Activated CD8-positive, alpha-beta T cell treated with anti-CD3 and anti-CD28 coated beads, Interleukin-2, amount 10 ng/mL, durations not matched to agents 7 days and 5 days (primary cell): ENCODE measurements at regions not wholly inside any gene's neighbourhood (a gene's known extent, or its start where the extent isn't known, plus 50 kb on each side); places are given as distances from the start of the nearest gene placed in this dataset.
"Not testable (repeated sequence)": the region's sequence is repeated elsewhere in the genome, so short reads cannot be mapped to it uniquely, and the experiment has no call there.

Experiments
- ATAC-seq: fragments of 150-1000 bp; cut with Tn5 transposase; one replicate; pipeline ENCODE4 v1.10.0; 2021; ENCODE audit warnings: moderate library complexity
- CTCF ChIA-PET: fragments of 350-600 bp; sonication (Branson Sonifier 250); formaldehyde crosslinking; loops from one replicate; lab custom pipeline; 2021; ENCODE audit warnings: antibody characterized with exemption; lab: Charles Lee
- POLR2A ChIA-PET: fragments of 350-600 bp; sonication (Branson Sonifier 250); formaldehyde crosslinking; loops from one replicate; lab custom pipeline; 2021; ENCODE audit warnings: antibody characterized with exemption; lab: Charles Lee
- DNase-seq: peaks from one replicate; pipeline ENCODE4 v3.0.0-alpha.2; 2020
- H3K27ac Mint-ChIP-seq: one replicate; pipeline ENCODE4 v1.8.0; 2021; ENCODE audit warnings: mild to moderate bottlenecking, mixed read lengths
- H3K27me3 Mint-ChIP-seq: one replicate; pipeline ENCODE4 v1.8.0; 2021; ENCODE audit warnings: low read depth, mixed read lengths
- H3K36me3 Mint-ChIP-seq: one replicate; pipeline ENCODE4 v1.8.0; 2021; ENCODE audit warnings: low read depth, mixed read lengths
- H3K4me1 Mint-ChIP-seq: one replicate; pipeline ENCODE4 v1.8.0; 2021; ENCODE audit warnings: low read depth, mixed read lengths
- H3K4me3 Mint-ChIP-seq: one replicate; pipeline ENCODE4 v1.8.0; 2021; ENCODE audit warnings: mild to moderate bottlenecking, mixed read lengths
- H3K9me3 Mint-ChIP-seq: one replicate; pipeline ENCODE4 v1.8.0; 2022; ENCODE audit warnings: mixed read lengths; ENCODE audit not compliant: insufficient read depth

DNA sequence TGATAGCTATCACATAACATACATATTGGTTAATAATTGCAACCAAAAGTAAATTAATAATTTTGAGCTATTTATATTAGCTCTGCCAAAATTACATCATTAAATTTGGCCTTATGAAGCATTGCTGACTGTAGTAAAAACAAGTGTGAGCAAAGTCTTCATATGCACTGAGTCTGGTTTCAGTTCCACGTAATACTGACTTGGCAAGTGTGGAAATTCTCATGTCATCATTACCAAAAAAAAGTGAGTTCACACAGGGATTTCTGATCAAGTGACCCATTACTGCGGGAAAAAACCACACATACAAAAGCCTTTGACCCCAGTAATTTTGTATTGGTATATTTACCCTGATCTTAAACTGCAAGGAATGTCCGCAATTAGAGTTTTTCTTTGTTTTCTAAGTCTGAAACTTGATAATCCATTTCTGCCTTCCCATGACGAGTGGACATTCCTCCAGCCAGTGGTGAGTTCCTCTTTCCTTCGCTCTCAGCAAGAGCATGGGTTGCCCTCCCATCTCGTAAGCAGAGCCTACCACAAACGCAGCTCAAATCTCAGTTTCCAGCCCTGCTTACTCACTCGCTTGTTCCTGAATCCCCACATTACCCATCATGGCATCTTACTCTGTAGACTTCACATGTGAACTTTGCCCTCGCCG, 220.2 kb upstream of the DMRT1 start:
- ATAC-seq (no peak), DNase-seq (no peak)
- Mint-ChIP-seq H3K4me1 (no peaks in the 10 kb centered on the region), H3K4me3 (no peak overlapping the region), H3K9me3 (no peaks in the 10 kb centered on the region), H3K36me3 (no peaks in the 10 kb centered on the region), H3K27ac (no peak overlapping the region), H3K27me3 (peaks cover 7% of the 10 kb centered on the region)
- ChIA-PET CTCF (no interaction called here), POLR2A (no interaction called here)

DNA sequence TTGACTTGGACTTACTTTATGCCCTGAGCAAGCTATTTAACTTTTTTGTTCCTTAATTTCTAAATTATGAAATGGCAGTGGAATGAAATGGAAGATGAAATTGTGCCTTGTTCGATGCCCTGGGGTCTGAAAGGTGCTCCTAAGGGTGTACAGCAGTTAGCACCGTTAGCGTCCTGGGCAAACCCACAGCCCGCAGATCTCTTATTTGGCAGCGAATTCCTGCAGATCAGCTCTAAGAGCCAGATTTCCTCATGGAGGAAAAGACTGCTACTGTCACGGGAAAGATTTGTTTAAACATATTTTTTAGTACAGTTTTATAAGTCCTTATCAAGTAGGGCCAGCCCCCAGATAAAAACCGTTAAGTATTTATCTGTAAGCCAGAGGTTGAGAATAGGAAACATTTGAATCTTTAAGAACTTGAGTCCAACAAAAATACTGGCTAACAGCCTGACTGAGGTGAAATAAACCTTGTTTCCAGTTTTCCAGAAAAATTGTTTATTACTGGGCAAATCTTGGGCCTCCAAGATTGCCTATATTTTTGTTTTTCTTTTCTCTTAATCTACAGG, 216.5 kb upstream of the DMRT1 start:
- Mint-ChIP-seq H3K27ac (no peak overlapping the region), H3K4me1 (peaks cover 9% of the 10 kb centered on the region), H3K27me3 (peaks cover 6% of the 10 kb centered on the region), H3K36me3 (no peaks in the 10 kb centered on the region), H3K4me3 (no peak overlapping the region), H3K9me3 (no peaks in the 10 kb centered on the region)
- ATAC-seq (no peak), DNase-seq (no peak)
- ChIA-PET CTCF (interaction anchor here (0.8 to 1.3 kb wide), 2 partner anchors 9 kb away, joined by 3 to 4 read pairs; no protein-coding TSS in a partner anchor), POLR2A (no interaction called here)

DNA sequence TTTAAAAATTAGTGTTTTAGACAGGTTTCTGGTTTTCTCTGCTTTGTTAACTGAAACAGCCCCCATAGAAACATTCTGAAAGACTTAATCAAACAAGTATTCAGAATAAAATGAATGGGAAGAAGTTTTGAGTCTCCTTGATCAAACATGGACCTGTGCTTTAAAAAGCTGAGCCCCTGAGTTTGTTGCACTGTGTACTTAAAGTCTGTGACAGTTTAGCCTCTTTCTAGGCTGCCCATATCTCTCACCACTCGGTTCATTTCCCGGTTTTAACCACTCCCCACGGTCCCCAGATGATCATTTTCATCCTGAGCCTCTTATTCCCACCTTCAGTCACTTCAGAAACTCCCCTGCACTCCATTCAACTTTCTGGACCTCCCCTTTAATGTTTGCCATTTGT, 215.9 kb upstream of the DMRT1 start:
- Mint-ChIP-seq H3K27ac (no peak overlapping the region), H3K4me1 (peaks cover 9% of the 10 kb centered on the region), H3K27me3 (peaks cover 5% of the 10 kb centered on the region), H3K4me3 (no peak overlapping the region), H3K9me3 (no peaks in the 10 kb centered on the region), H3K36me3 (no peaks in the 10 kb centered on the region)
- ChIA-PET POLR2A (no interaction called here), CTCF (interaction anchor here (0.6 to 1.1 kb wide), 3 partner anchors 8 to 17 kb away, joined by 3 to 4 read pairs (median 3); no protein-coding TSS in a partner anchor)
- DNase-seq, result no peak
- ATAC-seq, result no peak

DNA sequence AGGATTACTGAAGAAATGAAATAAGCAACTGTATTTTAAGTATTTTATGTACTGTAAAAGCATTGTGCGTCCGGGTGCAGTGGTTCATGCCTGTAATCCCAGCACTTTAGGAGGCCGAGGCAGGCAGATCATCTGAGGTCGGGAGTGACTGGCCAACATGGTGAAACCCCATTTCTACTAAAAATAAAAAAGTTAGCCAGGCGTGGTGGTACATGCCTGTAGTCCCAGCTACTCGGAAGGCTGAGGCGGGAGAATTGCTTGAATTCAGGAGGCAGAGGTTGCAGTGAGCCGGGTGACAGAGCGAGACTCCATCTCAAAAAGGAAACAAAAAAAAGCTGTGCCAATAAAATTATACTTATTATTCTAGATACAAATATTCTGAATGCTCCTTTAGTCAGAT, 215.4 kb upstream of the DMRT1 start:
- H3K27ac Mint-ChIP-seq, DNase-seq, H3K27me3 Mint-ChIP-seq, H3K9me3 Mint-ChIP-seq, H3K36me3 Mint-ChIP-seq, ATAC-seq, H3K4me3 Mint-ChIP-seq: not testable (repeated sequence)
- CTCF ChIA-PET, result interaction anchor here (0.6 to 1.1 kb wide), 3 partner anchors 12 to 18 kb away, joined by 3 to 4 read pairs (median 4); no protein-coding TSS in a partner anchor
- peaks cover 13% of the 10 kb centered on the region for H3K4me1 Mint-ChIP-seq
- POLR2A ChIA-PET, result interaction anchor here (0.7 kb wide), 1 partner anchor 31 kb away, joined by 3 read pairs; no protein-coding TSS in a partner anchor

DNA sequence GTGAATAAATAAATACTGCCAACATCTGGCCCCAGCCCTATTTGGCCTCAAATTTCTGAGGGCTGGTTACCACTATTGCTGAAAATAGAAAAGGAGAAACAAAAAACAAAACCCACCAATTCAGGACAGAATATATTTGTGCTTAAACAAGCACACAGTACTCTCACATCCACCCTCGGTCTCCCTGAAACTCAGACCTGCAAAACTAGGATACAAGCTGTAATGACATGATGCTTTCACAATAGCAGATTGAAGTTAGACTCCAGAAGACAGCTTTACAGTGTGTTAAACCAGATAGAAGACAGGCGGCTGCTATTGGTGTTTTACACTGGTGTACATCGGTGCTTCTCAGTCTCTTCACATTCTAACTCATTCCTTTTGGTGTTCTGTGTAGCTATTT, 214.9 kb upstream of the DMRT1 start:
- H3K27ac Mint-ChIP-seq, result no peak overlapping the region
- CTCF ChIA-PET, result interaction anchor here (0.6 to 1.1 kb wide), 3 partner anchors 11 to 18 kb away, joined by 3 to 4 read pairs (median 3); no protein-coding TSS in a partner anchor
- no peak overlapping the region for H3K4me3 Mint-ChIP-seq
- no peak for DNase-seq
- no peak for ATAC-seq
- POLR2A ChIA-PET, result interaction anchor here (0.7 kb wide), 1 partner anchor 30 kb away, joined by 3 read pairs; no protein-coding TSS in a partner anchor
- peaks cover 5% of the 10 kb centered on the region for H3K27me3 Mint-ChIP-seq
- no peaks in the 10 kb centered on the region for H3K36me3 Mint-ChIP-seq
- peaks cover 18% of the 10 kb centered on the region for H3K4me1 Mint-ChIP-seq
- H3K9me3 Mint-ChIP-seq, result no peaks in the 10 kb centered on the region

DNA sequence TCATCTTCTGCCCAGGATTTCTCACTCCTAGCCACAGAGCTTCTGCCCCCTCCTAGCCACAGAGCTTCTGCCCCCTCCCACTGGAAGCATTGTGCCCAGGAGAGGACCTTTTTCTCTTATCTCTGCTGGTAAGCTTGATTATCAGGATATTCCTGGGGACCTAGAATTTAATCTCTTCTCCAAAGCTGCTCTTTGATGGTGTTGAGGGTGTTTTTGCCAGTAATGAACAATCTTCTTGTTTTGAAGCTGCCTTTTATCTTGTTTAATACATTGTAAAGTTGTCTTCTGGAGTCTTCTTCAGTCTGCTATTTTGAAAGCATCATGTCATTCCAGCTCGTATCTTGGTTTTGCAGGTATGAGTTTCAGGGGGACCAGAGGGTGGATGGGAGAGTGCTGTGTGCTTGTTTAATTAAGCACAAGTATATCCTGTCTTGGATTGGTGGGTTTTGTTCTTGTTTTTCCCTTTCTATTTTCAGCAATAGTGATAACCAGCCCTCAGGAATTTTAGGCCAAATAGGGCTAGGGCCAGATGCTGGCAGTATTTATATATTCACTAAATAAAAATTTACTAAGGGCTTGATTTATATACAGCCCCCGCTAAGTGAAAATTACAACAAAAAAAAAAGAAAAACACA, 214.0 kb upstream of the DMRT1 start:
- ATAC-seq (no peak), DNase-seq (no peak)
- H3K4me1 Mint-ChIP-seq, result peaks cover 26% of the 10 kb centered on the region
- no peaks in the 10 kb centered on the region for H3K9me3 Mint-ChIP-seq
- ChIA-PET POLR2A (no interaction called here), CTCF (interaction anchor here (0.9 to 1.1 kb wide), 2 partner anchors 15 to 137 kb away, joined by 3 to 4 read pairs; no protein-coding TSS in a partner anchor)
- H3K36me3 Mint-ChIP-seq, result no peaks in the 10 kb centered on the region
- peaks cover 2% of the 10 kb centered on the region for H3K27me3 Mint-ChIP-seq
- no peak overlapping the region for H3K27ac Mint-ChIP-seq
- no peak overlapping the region for H3K4me3 Mint-ChIP-seq

DNA sequence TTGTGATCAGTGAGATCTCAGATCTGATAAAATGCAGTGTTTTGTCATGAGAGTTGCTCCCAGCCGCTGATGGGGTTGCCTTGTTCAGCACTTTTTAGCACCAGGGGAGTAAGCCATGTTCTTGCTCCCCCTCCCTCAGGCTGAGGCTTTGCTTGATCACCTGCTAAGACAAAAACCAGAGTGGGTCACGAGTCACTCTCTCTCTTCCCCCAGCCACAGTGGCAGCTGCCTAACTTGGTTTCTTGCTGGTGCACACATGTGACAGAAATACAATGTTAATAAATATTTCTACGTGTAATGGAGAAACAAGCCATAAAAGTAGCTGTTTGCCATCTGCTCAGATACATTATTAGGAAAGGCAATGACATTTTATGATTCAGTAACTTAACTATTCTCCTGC, 212.4 kb upstream of the DMRT1 start:
- ATAC-seq, result no peak
- Mint-ChIP-seq H3K36me3 (no peaks in the 10 kb centered on the region), H3K27me3 (no peaks in the 10 kb centered on the region), H3K27ac (no peak overlapping the region), H3K9me3 (peaks cover 4% of the 10 kb centered on the region), H3K4me3 (no peak overlapping the region), H3K4me1 (peaks cover 27% of the 10 kb centered on the region)
- CTCF ChIA-PET, result no interaction called here
- no peak for DNase-seq
- POLR2A ChIA-PET, result no interaction called here

DNA sequence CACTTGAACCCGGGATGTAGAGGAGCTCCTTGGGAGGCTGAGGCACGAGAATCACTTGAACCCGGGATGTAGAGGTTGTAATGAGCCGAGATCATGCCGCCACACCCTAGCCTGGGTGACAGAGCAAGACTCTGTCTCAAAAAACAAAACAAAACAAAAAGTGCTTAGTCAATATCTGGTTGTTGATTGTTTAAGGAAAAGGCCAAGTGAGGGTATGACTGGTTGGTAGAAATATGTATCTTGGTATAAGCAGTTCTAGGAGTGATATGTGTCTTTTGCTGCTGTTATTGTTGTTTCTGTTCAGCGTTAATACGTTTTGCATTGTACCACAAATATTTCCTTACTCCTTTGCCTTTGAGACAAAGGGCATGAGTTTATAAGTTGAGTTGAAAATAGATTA, 210.7 kb upstream of the DMRT1 start:
- POLR2A ChIA-PET, result interaction anchor here (1.2 kb wide), 1 partner anchor 125 kb away, joined by 3 read pairs; no protein-coding TSS in a partner anchor
- DNase-seq (no peak), ATAC-seq (no peak)
- CTCF ChIA-PET, result interaction anchor here (0.6 to 1.6 kb wide), 4 partner anchors 16 to 175 kb away, joined by 3 to 6 read pairs (median 5); no protein-coding TSS in a partner anchor
- Mint-ChIP-seq H3K4me1 (peaks cover 27% of the 10 kb centered on the region), H3K27me3 (no peaks in the 10 kb centered on the region), H3K4me3 (no peak overlapping the region), H3K27ac (no peak overlapping the region), H3K9me3 (peaks cover 8% of the 10 kb centered on the region), H3K36me3 (peaks cover 2% of the 10 kb centered on the region)

DNA sequence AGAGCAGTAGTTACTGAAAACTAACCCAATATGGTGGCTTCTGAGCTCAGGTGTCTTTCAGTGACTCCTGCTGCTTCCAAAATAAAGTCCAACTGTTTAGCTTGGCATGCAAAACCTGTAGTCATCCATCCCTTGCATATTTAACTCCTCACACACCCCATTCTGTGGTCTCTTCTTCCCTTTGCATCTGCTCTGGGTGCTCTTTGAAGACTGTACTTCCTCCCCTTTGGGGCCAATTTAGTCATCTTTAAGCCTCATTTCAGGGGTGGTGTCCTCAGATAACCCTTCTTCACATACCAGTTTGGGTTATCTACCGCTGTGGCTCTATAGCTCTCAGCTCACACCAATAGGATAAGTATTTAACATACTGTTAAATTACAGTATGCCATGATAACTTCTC, 209.9 kb upstream of the DMRT1 start:
- CTCF ChIA-PET, result interaction anchor here (1.2 to 1.7 kb wide), 5 partner anchors 9 to 131 kb away, joined by 3 to 6 read pairs (median 5); no protein-coding TSS in a partner anchor
- peaks cover 27% of the 10 kb centered on the region for H3K4me1 Mint-ChIP-seq
- H3K36me3 Mint-ChIP-seq, result peaks cover 2% of the 10 kb centered on the region
- peaks cover 8% of the 10 kb centered on the region for H3K9me3 Mint-ChIP-seq
- no peaks in the 10 kb centered on the region for H3K27me3 Mint-ChIP-seq
- H3K4me3 Mint-ChIP-seq, result no peak overlapping the region
- POLR2A ChIA-PET, result interaction anchor here (1.2 kb wide), 1 partner anchor 124 kb away, joined by 3 read pairs; no protein-coding TSS in a partner anchor
- ATAC-seq (peak; percentile 89), DNase-seq (peak; percentile 48)
- H3K27ac Mint-ChIP-seq, result peak overlapping the region; percentile 34

DNA sequence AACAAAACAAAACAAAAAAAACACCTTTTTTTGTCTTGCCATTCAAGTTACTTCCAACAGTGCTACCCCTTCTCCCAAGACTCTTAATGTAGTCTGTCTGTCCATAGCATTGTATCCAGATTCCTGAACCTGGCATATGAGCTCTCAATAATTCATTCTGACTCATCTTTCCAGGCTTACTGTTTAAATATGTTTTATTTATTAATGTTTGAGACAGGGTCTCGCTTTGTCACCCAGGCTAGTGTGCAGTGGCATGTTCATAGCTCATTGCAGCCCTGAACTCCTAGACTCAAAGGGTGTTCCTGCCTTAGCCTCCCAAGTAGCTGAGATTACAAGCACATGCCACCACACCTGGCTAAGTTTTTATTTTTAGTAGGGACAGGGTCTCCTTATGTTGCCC, 208.0 kb upstream of the DMRT1 start:
- peaks cover 2% of the 10 kb centered on the region for H3K27me3 Mint-ChIP-seq
- H3K4me1 Mint-ChIP-seq, result peaks cover 36% of the 10 kb centered on the region
- no peak for DNase-seq
- peaks cover 2% of the 10 kb centered on the region for H3K36me3 Mint-ChIP-seq
- H3K9me3 Mint-ChIP-seq, result peaks cover 8% of the 10 kb centered on the region
- ChIA-PET POLR2A (interaction anchor here (1.2 kb wide), 1 partner anchor 8 kb away, joined by 3 read pairs; no protein-coding TSS in a partner anchor), CTCF (interaction anchor here (0.8 kb wide), 1 partner anchor 8 kb away, joined by 3 read pairs; no protein-coding TSS in a partner anchor)
- ATAC-seq, result no peak
- no peak overlapping the region for H3K27ac Mint-ChIP-seq
- H3K4me3 Mint-ChIP-seq, result no peak overlapping the region

DNA sequence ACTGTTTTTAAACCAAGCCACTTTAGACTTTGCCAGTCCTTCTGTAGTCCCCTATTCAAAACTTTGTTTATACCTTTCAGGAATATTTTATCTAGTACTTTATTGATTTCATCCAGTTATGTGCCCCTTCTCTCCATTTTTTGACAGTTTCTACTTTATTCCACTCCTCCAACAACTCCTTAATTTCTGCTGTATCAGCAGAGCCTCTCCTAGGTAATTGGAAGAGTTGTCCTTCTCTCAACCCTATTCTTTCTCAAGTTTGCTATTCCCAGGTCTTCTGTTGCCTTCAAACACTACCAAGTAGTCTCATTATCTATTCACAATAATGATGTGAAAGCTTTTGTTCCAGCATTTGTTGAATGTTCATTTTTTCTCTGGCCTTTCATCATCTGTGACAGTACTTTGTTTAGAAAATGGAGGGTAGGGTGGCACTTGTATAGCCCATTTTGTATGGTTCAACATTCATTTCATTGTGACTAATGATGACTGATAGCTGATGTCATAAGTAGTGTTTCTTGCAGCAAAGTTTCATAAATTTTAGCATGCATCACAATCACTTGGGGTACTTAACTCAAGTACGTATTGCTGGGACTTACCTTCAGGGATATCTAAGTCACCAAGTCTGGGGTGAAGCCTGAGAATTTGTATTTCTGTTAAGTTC, 204.4 kb upstream of the DMRT1 start:
- H3K27ac Mint-ChIP-seq, result no peak overlapping the region
- H3K4me1 Mint-ChIP-seq, result peaks cover 25% of the 10 kb centered on the region
- no peak overlapping the region for H3K4me3 Mint-ChIP-seq
- POLR2A ChIA-PET, result no interaction called here
- peaks cover 2% of the 10 kb centered on the region for H3K27me3 Mint-ChIP-seq
- CTCF ChIA-PET, result no interaction called here
- no peak for ATAC-seq
- peaks cover 2% of the 10 kb centered on the region for H3K36me3 Mint-ChIP-seq
- DNase-seq, result no peak
- H3K9me3 Mint-ChIP-seq, result peaks cover 8% of the 10 kb centered on the region
